BJ (cell line): ENCODE measurements at regions not wholly inside any gene's neighbourhood (a gene's known extent, or its start where the extent isn't known, plus 50 kb on each side); places are given as distances from the start of the nearest gene placed in this dataset.

Experiments used
- CTCF ChIA-PET: fragments of 350-600 bp; formaldehyde crosslinking; extraction: SDS; loops from one replicate; lab custom pipeline; 2021; ENCODE audit warnings: antibody characterized with exemption, inconsistent platforms; lab: Yijun Ruan, JAX
- POLR2A ChIA-PET: fragments of 300-600 bp; sonication (Branson Sonifier 250); formaldehyde crosslinking; extraction: SDS; loops from one replicate; lab custom pipeline; 2021; ENCODE audit warnings: antibody characterized with exemption; lab: Charles Lee
- DNase-seq: peaks from one replicate; pipeline ENCODE4 v3.0.0-alpha.2; 2011; ENCODE audit warnings: low read depth
- H3K27me3 ChIP-seq: 2 replicates; pipeline ENCODE4 v1.6.0; 2011; ENCODE audit warnings: low read length; ENCODE audit not compliant: control insufficient read depth, insufficient read depth
- H3K36me3 ChIP-seq: 2 replicates; pipeline ENCODE4 v1.5.1; 2011; ENCODE audit warnings: low read length; ENCODE audit not compliant: control insufficient read depth, insufficient read depth
- H3K4me3 ChIP-seq: 2 replicates; pipeline ENCODE4 v1.5.1; 2011; ENCODE audit warnings: low read depth, mild to moderate bottlenecking, control low read depth, low read length
- TF ChIP-seq, protein P1 (sequence below): IDR thresholded peaks from 2 replicates; pipeline ENCODE4 v1.5.1; 2011; ENCODE audit warnings: low read depth, mild to moderate bottlenecking, control low read depth, inconsistent platforms, low read length, moderate library complexity; ENCODE audit not compliant: insufficient read depth

GRCh38 chr13:90238413-90238812 lies 1109.1 kb upstream of the MIR17HG start:
- CTCF ChIA-PET: no interaction called here

GRCh38 chr13:90239130-90239529 lies 1108.4 kb upstream of the MIR17HG start:
- Histone ChIP-seq H3K27me3 (no peaks in the 10 kb centered on the region), H3K36me3 (no peaks in the 10 kb centered on the region), H3K4me3 (no peak overlapping the region)
- POLR2A ChIA-PET: no interaction called here
- CTCF ChIA-PET: no interaction called here
- TF ChIP-seq, protein P1, sequence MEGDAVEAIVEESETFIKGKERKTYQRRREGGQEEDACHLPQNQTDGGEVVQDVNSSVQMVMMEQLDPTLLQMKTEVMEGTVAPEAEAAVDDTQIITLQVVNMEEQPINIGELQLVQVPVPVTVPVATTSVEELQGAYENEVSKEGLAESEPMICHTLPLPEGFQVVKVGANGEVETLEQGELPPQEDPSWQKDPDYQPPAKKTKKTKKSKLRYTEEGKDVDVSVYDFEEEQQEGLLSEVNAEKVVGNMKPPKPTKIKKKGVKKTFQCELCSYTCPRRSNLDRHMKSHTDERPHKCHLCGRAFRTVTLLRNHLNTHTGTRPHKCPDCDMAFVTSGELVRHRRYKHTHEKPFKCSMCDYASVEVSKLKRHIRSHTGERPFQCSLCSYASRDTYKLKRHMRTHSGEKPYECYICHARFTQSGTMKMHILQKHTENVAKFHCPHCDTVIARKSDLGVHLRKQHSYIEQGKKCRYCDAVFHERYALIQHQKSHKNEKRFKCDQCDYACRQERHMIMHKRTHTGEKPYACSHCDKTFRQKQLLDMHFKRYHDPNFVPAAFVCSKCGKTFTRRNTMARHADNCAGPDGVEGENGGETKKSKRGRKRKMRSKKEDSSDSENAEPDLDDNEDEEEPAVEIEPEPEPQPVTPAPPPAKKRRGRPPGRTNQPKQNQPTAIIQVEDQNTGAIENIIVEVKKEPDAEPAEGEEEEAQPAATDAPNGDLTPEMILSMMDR: no peak
- DNase-seq: no peak

More at GRCh38 chr13:90238413-90238812, 1109.1 kb upstream of the MIR17HG start:
- TF ChIP-seq, protein P1: no peak
- Histone ChIP-seq H3K36me3 (no peaks in the 10 kb centered on the region), H3K27me3 (no peaks in the 10 kb centered on the region), H3K4me3 (no peak overlapping the region)
- DNase-seq: peak; percentile 12
- POLR2A ChIA-PET: no interaction called here

DNA sequence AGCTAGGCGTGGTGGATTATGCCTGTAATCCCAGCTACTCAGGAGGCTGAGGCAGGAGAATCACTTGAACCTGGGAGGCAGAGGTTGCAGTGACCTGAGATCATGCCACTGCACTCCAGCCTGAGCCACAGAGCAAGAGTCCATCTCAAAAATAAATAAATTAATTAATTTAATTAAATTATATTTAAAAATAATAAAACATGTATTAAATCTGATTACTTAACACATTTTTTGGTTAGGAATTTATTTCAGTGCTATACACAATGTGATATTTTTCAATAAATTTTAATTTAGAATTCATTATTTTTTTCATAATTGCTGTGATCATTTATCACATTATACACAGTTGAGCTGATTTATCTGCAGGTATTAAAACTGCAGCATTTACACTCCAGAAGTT lies 1101.5 kb upstream of the MIR17HG start:
- DNase-seq: no peak
- no peaks in the 10 kb centered on the region for H3K27me3 ChIP-seq
- TF ChIP-seq, protein P1: no peak
- ChIA-PET CTCF (no interaction called here), POLR2A (no interaction called here)
- H3K4me3 ChIP-seq: no peak overlapping the region
- no peaks in the 10 kb centered on the region for H3K36me3 ChIP-seq

DNA sequence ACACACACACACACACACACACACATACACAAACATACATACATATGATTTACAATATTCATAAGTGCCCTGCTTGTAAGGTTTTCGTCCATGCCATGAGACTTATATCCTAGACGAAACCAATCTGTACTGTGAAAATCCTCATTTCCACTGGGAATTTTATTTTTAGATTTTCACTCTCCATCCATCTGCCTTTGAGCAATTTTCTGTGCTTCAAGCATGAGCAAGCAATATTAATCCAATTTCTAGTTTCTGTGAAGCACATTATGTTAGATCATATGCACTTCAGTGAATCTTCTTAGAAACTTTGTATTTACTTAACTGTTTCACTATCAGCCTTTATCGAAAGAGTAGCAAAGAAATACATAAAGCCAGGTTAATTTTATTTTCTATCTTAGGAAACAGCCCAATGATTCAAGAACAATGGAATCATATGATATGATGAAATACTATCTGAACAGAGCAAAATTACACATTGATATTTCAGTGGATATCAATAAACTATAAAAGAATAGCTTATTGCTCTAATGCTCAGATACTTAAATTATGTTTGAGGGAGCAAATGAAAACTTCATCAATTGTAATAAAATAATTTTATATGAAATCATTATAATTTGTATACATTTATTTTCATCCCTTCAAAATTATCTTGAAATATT lies 1100.7 kb upstream of the MIR17HG start:
- DNase-seq: no peak
- Histone ChIP-seq H3K36me3 (no peaks in the 10 kb centered on the region), H3K27me3 (no peaks in the 10 kb centered on the region), H3K4me3 (no peak overlapping the region)
- POLR2A ChIA-PET: no interaction called here
- CTCF ChIA-PET: no interaction called here
- TF ChIP-seq, protein P1: no peak

DNA sequence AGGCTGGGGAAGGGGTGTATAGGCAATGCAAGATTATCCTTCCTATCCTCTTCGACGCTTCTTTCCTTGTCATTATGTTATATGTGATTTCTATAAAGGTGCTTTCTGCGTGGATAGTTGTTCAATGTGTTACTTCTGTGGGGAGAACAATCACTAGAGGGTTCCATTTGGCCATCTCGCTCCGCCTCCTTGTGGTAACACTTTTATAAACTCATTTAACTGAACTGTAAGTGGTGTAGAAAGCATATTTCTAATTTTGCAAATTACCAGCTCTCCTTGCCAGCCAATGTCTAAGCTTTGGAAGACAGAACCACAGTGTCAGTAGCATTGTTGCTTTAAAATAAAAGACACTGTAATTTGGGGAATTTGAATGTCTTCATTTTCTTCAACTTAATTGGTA lies 1093.7 kb upstream of the MIR17HG start:
- TF ChIP-seq, protein P1: no peak
- no peaks in the 10 kb centered on the region for H3K27me3 ChIP-seq
- no peak overlapping the region for H3K4me3 ChIP-seq
- DNase-seq: no peak
- ChIA-PET POLR2A (no interaction called here), CTCF (no interaction called here)
- no peaks in the 10 kb centered on the region for H3K36me3 ChIP-seq
